NCI-H2081 treated with DMSO at 0.1 percent for 48 hours (cell line): ENCODE measurements at regions not wholly inside any gene's neighbourhood (a gene's known extent, or its start where the extent isn't known, plus 50 kb on each side); places are given as distances from the start of the nearest gene placed in this dataset.
"Not testable (repeated sequence)": the region's sequence is repeated elsewhere in the genome, so short reads cannot be mapped to it uniquely, and the experiment has no call there.

ENCODE experiments used
- DNase-seq: peaks from one replicate; lab custom pipeline; 2025; lab: John Stamatoyannopoulos, UW

- no peak for DNase-seq
Observed at GRCh38 chr2:149806651-149807050, 219.1 kb upstream of the MMADHC start.

DNA sequence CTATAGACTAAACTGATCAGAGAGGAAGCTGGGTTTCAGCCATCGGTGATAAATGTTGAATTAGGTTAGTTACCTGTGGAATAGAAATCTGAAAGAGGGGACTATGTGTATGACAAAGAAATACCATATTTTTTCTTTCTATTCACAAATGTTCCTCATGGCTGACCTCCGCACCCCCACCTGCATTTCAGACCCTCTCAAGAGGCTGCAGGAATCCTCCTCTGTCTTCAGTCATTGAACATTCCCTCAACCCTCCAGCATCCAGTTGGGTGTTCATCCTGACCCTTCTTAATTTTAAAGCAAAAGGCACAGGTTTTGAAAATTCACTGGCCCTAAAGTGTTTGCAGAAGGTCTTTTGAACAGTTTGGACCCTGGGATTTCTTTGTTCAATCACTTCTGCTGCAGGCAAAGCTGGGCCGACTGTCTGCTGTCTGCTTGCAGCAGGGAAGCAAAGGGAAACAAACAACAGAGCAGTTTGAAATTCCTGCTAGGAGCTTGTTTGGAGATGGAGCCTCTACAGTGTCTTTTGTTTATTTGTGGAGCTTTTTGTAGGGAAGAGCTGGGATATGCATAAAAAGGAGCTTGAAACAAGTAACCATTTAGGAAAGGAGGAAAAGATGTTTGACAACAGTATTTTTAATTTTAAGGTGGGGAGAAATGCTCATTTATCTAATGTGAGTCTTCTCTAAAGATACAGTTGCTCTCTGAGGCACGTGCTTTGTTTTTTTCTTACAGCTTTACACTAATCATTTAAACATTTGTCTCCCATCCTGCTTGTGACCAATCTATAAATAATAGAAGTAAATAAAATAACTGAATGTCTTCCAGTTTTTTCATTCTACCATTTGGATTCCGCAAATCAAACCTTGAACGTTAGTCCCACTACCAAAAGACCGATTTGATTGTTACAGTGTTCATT is 213.3 kb upstream of the MMADHC start:
- no peak for DNase-seq

DNA sequence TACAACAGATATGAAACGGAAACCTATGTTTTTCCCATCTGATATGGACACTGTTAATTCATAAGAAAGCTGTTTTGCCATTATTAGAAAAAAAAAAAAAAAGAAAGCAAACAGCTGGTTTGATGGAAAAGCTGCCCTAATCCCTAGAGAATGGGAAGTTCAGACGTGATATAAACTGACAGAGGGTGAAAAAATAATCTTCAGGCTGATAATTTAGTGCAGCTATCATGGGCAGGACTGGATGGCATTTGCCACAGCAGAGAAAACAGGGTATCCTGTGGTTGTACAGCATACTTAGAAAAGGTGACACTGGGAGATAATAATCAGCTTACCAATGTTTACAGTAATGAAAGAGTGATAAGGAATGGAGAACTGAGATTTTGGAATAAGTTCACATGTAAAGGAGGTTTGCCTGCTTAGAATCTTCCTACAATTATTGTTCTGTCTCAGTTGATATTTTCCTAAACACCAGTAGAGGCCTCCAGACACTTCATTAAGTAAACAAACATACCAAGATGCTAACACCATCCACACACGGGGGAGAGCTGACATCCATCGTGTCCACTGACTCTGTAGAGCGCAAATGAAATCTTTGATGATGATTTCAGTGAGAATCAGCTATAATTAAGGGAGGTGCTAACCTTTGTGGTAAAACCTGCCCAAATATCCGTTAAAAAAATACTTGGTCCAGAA is 211.6 kb upstream of the MMADHC start:
- DNase-seq, result no peak

GRCh38 chr2:149797030-149797429 is 209.5 kb upstream of the MMADHC start:
- DNase-seq, result no peak

DNA sequence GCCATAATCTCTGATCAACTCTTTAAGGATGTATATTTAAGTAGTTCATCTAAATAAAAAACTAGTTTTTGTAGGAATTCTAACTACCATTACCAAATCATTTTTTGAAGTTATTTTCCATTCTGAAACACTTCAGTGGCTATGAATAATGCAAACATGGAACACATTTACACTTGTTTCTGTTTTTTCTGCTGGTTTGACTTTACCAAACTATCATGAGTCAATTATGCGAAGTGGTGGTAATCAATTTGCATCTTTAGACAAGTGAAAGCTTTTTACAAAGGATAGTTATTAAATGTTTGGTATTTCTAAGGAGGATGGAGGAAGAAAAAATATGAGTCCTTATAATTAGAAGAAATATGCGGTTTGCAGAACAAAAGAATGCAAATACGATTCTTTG is 202.0 kb upstream of the MMADHC start:
- no peak for DNase-seq

DNA sequence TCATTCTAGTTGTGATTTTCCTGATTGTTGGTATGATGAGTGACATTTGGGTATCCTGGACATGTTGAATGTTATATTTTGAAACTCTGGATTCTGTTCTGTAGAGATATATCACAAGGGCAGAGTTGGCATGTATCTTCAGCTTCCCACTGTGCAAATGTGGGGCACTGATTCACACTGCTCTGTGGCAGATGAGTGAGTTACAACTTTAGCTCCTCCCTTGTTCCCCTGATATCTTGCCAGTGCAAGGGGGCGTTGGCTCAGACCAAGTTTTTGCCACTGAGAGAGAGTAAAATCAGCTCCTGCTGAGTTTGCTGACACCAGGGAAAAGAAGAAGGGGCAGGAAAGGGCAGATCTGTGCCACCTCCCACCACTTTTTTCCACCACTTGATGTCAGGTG is 199.6 kb upstream of the MMADHC start:
- no peak for DNase-seq

- no peak for DNase-seq
Observed at GRCh38 chr2:149783284-149783683, 195.7 kb upstream of the MMADHC start.

- DNase-seq, result no peak
Observed at GRCh38 chr2:149782572-149782971, 195.0 kb upstream of the MMADHC start.

GRCh38 chr2:149781263-149781808 is 193.8 kb upstream of the MMADHC start:
- DNase-seq, result no peak

DNA sequence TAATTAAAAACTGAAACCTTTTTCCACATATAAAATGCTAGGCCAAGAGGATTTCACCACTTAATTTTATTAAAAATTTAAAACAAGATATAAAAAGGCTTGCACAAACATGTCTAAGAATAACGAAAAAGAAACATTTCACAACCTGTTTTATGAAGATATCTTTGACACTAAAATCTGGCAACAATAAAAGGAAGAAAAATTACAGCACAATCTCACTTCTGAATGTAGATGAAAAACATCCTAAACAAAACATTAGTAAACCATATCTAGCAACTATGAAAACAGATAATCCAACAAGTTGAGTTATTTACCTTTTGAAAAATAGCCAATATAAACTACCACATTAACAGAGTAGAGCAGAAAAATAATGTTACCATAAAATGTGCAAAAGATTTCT is 185.4 kb upstream of the MMADHC start:
- no peak for DNase-seq

- DNase-seq, result no peak
Observed at GRCh38 chr2:149768320-149768799, 180.8 kb upstream of the MMADHC start.

- DNase-seq, result no peak
Observed at GRCh38 chr2:149767516-149767974, 180.0 kb upstream of the MMADHC start.

DNA sequence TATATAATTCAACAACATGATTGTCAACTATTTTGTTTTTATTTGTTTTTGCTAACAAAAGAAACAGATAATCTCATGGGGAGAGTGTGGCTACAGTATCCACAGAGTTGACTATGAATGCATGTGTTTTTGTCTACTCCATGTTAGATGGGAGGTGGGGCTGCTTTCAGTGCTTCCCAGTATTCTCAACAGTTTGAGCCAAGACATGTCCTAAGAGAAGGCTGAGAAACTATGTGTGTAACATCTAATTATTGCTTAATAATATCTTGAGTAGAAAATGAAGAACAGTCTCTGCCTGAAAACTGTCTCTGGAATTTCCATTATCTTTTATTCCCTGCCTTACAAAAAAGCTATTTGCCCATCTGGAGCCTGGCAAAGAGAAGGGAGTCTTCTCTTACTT is 178.8 kb upstream of the MMADHC start:
- DNase-seq, result no peak

DNA sequence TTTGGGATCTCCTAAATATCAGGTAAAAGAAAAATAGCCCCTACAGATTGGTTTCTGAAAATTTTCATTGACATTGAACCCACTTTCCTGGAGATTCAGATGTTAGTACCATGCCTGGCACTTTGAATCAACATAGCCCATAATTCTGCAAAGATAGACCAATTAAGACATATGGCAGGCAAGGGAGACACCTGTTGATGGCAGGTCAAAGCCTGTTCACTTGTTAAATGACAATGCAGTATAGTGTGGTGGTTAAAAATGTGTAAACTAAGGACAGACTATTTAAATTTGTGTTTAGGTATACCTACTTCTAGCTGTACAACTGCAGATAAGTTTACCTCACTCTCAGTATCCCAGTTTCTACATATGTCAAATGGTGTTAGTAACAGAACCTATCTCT is 178.1 kb upstream of the MMADHC start:
- no peak for DNase-seq

DNA sequence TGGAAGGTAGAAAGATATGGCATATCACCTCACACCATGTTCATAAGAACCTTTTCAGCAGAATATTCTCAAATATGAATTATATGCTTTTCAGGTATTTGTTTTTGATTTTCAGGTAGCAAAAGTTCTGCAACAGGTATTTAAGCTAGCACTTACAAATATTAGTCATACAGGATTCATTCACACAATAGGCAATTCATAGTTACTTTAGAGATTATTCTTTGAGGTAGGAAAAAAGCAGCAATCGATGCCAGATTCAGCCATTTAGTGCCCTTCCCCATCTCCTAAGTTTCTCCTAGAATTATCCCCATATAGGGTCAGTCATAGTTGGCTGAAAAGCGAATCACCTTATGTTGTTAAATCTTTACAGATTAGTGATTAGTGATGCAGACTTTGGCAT is 177.4 kb upstream of the MMADHC start:
- DNase-seq, result no peak

DNA sequence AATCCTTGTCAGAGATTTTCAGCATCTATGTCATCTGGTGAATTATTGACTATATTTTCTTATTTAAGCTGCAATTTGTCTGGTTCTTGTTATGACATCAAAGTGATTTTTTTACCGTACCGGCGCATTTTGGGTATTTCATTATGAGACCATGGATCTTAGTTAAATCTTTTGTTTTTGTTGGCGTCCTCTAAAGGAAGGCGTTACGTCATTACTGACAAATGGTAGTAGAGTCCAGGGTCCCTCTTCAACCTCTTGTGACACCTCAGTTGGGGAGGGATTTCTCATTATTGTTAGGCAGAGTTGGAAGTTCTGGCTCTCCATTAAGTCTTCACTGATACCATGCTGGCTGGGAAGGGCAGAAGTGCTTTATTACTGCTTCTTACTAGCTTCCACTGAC is 175.8 kb upstream of the MMADHC start:
- DNase-seq, result no peak

DNA sequence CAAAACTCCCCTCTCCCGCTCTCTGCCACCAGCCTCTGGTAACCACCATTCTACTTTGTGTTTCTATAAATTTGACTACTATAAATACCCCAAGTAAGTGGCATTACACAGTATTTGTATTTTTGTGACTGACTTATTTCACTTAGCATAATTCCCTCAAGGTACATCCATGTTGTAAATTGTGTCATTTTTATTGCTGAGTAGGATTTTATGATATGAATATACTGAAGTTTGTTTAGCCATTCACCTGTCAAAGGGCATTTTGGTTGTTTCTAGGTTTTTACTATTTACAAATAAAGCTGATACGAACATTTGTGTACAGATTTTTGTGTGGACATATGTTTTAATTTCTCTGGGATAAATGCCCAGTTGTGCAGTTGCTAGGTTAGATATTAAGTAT is 174.0 kb upstream of the MMADHC start:
- DNase-seq, result no peak

DNA sequence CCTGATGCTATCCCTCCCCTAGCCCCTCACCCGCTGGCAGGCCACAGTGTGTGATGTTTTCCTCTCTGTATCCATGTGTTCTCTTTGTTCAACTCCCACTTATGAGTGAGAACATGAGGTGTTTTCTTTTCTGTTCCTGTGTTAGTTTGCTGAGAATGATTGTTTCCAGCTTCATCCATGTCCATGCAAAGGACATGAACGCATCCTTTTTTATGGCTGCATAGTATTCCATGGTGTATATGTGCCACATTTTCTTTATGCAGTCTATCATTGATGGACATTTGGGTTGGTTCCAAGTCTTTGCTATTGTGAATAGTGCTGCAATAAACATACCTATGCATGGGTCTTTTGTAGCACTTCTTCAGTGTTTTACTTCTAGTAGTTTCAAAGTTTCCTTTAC is 171.8 kb upstream of the MMADHC start:
- DNase-seq, result not testable (repeated sequence)

DNA sequence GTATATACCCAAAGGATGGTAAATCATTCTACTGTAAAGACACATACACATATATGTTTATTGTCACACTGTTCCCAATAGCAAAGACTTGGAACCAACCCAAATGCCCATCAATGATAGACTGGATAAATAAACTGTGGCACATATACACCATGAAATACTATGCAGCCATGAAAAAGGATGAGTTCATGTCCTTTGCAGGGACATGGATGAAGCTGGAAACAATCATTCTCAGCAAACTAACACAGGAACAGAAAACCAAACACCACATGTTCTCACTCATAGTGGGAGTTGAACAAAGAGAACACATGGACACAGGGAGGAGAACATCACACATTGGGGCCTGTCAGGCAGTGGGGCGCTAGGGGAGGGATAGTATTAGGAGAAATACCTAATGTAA is 167.1 kb upstream of the MMADHC start:
- DNase-seq, result not testable (repeated sequence)

DNA sequence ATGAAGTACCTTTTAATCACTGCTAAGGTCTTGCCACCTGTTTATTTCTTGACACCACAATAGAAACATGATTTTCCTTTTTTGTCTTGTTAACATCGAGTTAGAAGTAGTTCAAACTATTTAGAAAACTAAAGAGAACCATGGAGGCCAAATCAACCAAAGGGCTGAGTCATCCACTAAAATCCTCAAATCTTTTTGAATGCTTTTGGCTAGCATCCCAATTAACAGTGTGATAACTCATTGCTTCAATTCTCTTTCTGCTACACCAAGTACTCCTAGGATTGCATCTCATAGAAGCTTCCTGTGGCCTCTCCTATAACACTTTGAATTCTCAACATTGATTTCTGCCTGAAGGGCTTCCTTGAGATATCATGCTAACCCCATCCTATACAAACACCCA is 159.9 kb upstream of the MMADHC start:
- no peak for DNase-seq

DNA sequence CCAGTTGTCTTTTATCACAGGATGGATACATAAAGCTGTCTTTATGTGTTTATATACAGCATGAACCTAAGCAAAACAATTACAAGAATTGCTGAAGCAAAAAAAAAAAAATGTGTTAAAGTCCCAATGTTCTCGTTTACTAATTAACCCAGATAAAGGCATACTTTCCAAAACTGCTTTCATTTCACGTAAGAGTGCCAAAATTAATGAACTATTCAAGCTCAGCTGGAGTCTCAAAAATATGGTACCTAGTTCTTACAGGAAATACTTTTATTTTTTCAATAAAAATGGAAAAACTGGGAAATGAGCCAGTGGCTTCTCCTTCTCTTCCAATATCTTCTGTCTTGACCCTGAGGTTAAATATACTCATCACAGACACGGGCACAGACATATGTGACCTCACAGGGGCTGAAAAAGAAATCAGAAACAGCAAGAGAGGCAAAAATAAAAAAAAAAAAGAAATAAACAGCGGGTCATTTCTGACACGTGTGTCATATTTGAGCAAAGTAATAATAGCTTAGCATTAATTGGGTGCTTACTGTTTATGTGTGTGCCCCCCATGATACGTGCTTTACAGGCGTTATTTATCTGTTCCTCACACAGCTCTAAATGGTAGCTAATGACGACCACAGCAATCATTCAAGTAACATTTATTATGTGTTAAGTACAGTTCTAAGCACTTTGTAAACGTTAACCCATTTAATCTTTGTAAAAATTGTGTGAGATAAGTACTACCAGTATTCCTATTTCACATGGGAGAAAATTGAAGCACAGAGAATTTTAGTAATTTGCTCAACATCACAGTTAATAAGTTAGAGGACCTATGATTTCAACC is 158.0 kb upstream of the MMADHC start:
- no peak for DNase-seq

DNA sequence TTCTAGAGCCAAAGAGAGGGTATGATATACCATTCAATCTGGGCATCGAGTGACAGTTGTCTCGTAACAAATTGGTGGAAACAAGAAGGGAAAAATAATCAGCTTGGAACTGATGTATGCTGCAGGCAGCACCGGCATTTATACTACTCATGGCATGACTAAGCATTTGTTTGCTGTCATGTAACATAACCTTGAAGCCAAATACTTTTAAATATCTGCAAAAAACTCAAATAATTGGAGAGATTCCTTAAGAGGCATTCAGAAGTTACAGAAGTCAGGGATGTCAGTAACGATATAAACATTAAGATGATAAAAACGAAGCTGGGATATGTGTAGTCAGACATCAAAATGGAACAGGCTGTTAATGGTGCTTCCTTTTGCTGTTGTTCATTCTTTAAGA is 157.3 kb upstream of the MMADHC start:
- no peak for DNase-seq
